BJ (cell line): ENCODE measurements at regions not wholly inside any gene's neighbourhood (a gene's known extent, or its start where the extent isn't known, plus 50 kb on each side); places are given as distances from the start of the nearest gene placed in this dataset.

Source experiments
- CTCF ChIA-PET: fragments of 350-600 bp; formaldehyde crosslinking; extraction: SDS; loops from one replicate; lab custom pipeline; 2021; ENCODE audit warnings: antibody characterized with exemption, inconsistent platforms; lab: Yijun Ruan, JAX
- POLR2A ChIA-PET: fragments of 300-600 bp; sonication (Branson Sonifier 250); formaldehyde crosslinking; extraction: SDS; loops from one replicate; lab custom pipeline; 2021; ENCODE audit warnings: antibody characterized with exemption; lab: Charles Lee
- DNase-seq: peaks from one replicate; pipeline ENCODE4 v3.0.0-alpha.2; 2011; ENCODE audit warnings: low read depth
- H3K27me3 ChIP-seq: 2 replicates; pipeline ENCODE4 v1.6.0; 2011; ENCODE audit warnings: low read length; ENCODE audit not compliant: control insufficient read depth, insufficient read depth
- H3K36me3 ChIP-seq: 2 replicates; pipeline ENCODE4 v1.5.1; 2011; ENCODE audit warnings: low read length; ENCODE audit not compliant: control insufficient read depth, insufficient read depth
- H3K4me3 ChIP-seq: 2 replicates; pipeline ENCODE4 v1.5.1; 2011; ENCODE audit warnings: low read depth, mild to moderate bottlenecking, control low read depth, low read length
- CTCF ChIP-seq: IDR thresholded peaks from 2 replicates; pipeline ENCODE4 v1.5.1; 2011; ENCODE audit warnings: low read depth, mild to moderate bottlenecking, control low read depth, inconsistent platforms, low read length, moderate library complexity; ENCODE audit not compliant: insufficient read depth

DNA sequence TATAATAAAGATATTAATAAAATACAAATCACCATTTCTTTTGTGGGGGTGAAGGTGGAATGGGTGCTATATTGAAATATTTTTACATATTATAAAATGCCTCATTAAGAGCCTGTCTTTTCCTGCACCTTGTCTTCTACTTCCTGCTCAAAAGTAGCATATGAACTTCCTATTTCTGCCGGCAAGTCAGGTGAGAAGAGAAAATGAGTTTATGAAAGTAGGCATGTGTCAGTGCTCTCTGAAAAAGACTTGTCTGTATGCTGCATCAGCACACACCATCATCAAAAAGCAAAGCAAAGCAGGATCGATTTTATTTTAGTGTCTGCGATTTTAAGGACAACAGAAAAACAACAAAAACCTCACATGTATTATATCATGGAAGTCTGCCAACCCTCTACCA lies 114.2 kb downstream of the RAP2A start:
- DNase-seq = no peak
- CTCF ChIA-PET = interaction anchor here (1.4 kb wide), 1 partner anchor 27 kb away, joined by 5 read pairs; no protein-coding TSS in a partner anchor
- POLR2A ChIA-PET = no interaction called here
- no peaks in the 10 kb centered on the region for H3K27me3 ChIP-seq
- H3K36me3 ChIP-seq = no peaks in the 10 kb centered on the region
- TF ChIP-seq CTCF = no peak
- no peak overlapping the region for H3K4me3 ChIP-seq

GRCh38 chr13:97548711-97549110 lies 114.7 kb downstream of the RAP2A start:
- TF ChIP-seq CTCF = no peak
- ChIA-PET CTCF (no interaction called here), POLR2A (no interaction called here)
- Histone ChIP-seq H3K4me3 (no peak overlapping the region), H3K36me3 (no peaks in the 10 kb centered on the region), H3K27me3 (no peaks in the 10 kb centered on the region)
- no peak for DNase-seq

- no peak for DNase-seq
- Histone ChIP-seq H3K27me3 (no peaks in the 10 kb centered on the region), H3K36me3 (no peaks in the 10 kb centered on the region), H3K4me3 (no peak overlapping the region)
- ChIA-PET CTCF (no interaction called here), POLR2A (no interaction called here)
- TF ChIP-seq CTCF = no peak
Observed at GRCh38 chr13:97549201-97549600, 115.2 kb downstream of the RAP2A start.

- ChIA-PET POLR2A (no interaction called here), CTCF (interaction anchor here (1.3 to 1.8 kb wide), 2 partner anchors 12 to 20 kb away, joined by 5 read pairs; no protein-coding TSS in a partner anchor)
- DNase-seq = no peak
Observed at GRCh38 chr13:97554496-97554895, 120.5 kb downstream of the RAP2A start.

DNA sequence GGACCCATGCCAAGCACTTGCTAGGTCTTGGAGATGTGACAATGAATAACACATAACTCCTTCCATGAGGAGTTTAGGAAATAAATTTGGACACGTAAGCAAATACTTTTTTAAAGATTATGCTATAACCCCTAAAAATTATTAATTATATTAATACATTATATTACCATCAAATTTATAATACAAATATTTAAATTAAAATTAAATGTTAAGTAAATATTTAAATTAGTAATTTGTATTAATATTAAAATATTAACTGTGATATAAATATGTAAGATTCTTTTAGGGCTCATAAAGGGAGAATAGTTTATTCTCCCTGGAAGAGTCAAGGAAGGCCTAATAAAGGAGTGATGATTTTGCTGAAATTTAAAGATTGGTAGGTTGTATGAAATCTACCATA lies 121.1 kb downstream of the RAP2A start:
- ChIA-PET POLR2A (no interaction called here), CTCF (interaction anchor here (1.3 to 1.8 kb wide), 2 partner anchors 13 to 20 kb away, joined by 5 read pairs; no protein-coding TSS in a partner anchor)
- no peaks in the 10 kb centered on the region for H3K36me3 ChIP-seq
- TF ChIP-seq CTCF = no peak
- no peak for DNase-seq
- no peak overlapping the region for H3K4me3 ChIP-seq
- no peaks in the 10 kb centered on the region for H3K27me3 ChIP-seq

More at GRCh38 chr13:97554496-97554895, 120.5 kb downstream of the RAP2A start:
- TF ChIP-seq CTCF = no peak
- Histone ChIP-seq H3K36me3 (no peaks in the 10 kb centered on the region), H3K27me3 (no peaks in the 10 kb centered on the region), H3K4me3 (no peak overlapping the region)
